HCT116 (cell line): ENCODE measurements at regions not wholly inside any gene's neighbourhood (a gene's known extent, or its start where the extent isn't known, plus 50 kb on each side); places are given as distances from the start of the nearest gene placed in this dataset.

Experiments
- ATAC-seq: fragments of 200-7000 bp; cut with Tn5 transposase; 2 replicates; pipeline ENCODE4 v1.9.1; 2020; ENCODE audit warnings: mild to moderate bottlenecking, moderate library complexity
- BruUV-seq: library from RNA; stranded (reverse); fragments of 400-500 nt; replicated peaks from 2 replicates; lab custom pipeline; 2021; lab: Mats Ljungman, UMichigan
- CTCF ChIA-PET: fragments of 300-600 bp; sonication (Branson Sonifier 250); formaldehyde crosslinking; loops from one replicate; lab custom pipeline; 2021; ENCODE audit warnings: antibody characterized with exemption; lab: Charles Lee
- POLR2A ChIA-PET: fragments of 300-600, 350-600 bp; sonication (Branson Sonifier 250); formaldehyde crosslinking; loops from one replicate; lab custom pipeline; 2021; ENCODE audit warnings: antibody characterized with exemption; lab: Charles Lee
- RAD21 ChIA-PET, 2 experiments: fragments of 300-600 bp; sonication (Branson Sonifier 250); formaldehyde crosslinking; loops; one replicate each; lab custom pipeline; 2023; ENCODE audit warnings: low total read pairs in 2 of 2; ENCODE audit not compliant: uncharacterized antibody in 2 of 2, unreplicated experiment in 2 of 2, low non-redundant PET in 1 of 2; lab: Charles Lee
- DNase-seq: peaks from one replicate; pipeline ENCODE4 v3.0.0-alpha.2; 2010; ENCODE audit warnings: low read depth, low spot score
- H2AFZ ChIP-seq: fragments of 200-600 bp; shearing (Covaris generic), sonication (generic); 2 replicates; pipeline ENCODE4 v1.6.1; 2017; ENCODE audit warnings: low read depth, mixed run types, mixed read lengths, antibody characterized with exemption, low read length; ENCODE audit not compliant: poor library complexity, severe bottlenecking
- H3K27ac ChIP-seq: 2 replicates; pipeline ENCODE4 v1.5.1; 2012; ENCODE audit warnings: low read depth, low read length
- H3K27me3 ChIP-seq: fragments of 200-600 bp; sonication (generic); 2 replicates; pipeline ENCODE4 v1.6.1; 2016; ENCODE audit warnings: mixed run types, low read length, mixed read lengths; ENCODE audit not compliant: insufficient read depth
- H3K36me3 ChIP-seq, 2 experiments: fragments of 200-500 bp in 1 of 2; fragments of 200-600 bp in 1 of 2; sonication (Bioruptor generic) in 1 of 2; sonication (generic) in 1 of 2; 2 replicates each; pipeline versions ENCODE4 v1.5.1 to v1.6.1; 2014 to 2016; ENCODE audit warnings: low read length in 2 of 2, inconsistent platforms in 1 of 2, mixed read lengths in 1 of 2, mixed run types in 1 of 2; ENCODE audit not compliant: insufficient read depth in 2 of 2, control insufficient read depth in 1 of 2
- H3K4me1 ChIP-seq, 2 experiments: fragments of 200-600 bp in 1 of 2; sonication (generic) in 1 of 2; 2 replicates each; pipeline versions ENCODE4 v1.5.1 to v1.6.1; 2012 to 2017; ENCODE audit warnings: low read length in 2 of 2, inconsistent platforms in 1 of 2, mild to moderate bottlenecking in 1 of 2, mixed read lengths in 1 of 2, mixed run types in 1 of 2, moderate library complexity in 1 of 2; ENCODE audit not compliant: insufficient read depth in 2 of 2, control insufficient read depth in 1 of 2
- H3K4me2 ChIP-seq: fragments of 200-600 bp; sonication (generic); 2 replicates; pipeline ENCODE4 v1.6.1; 2017; ENCODE audit warnings: mixed run types, low read length, mixed read lengths
- H3K4me3 ChIP-seq, 2 experiments: fragments of 200-600 bp in 1 of 2; sonication (generic) in 1 of 2; replicated peaks in 1 of 2; 2 replicates each; pipeline ENCODE4 v1.5.1; 2011 to 2016; ENCODE audit warnings: low read length in 2 of 2, control low read depth in 1 of 2, low read depth in 1 of 2, mild to moderate bottlenecking in 1 of 2, mixed read lengths in 1 of 2, mixed run types in 1 of 2
- H3K79me2 ChIP-seq: fragments of 200-600 bp; sonication (generic); 2 replicates; pipeline ENCODE4 v1.6.1; 2017; ENCODE audit warnings: mild to moderate bottlenecking, mixed run types, low read length, moderate library complexity, mixed read lengths; ENCODE audit not compliant: insufficient read depth
- H3K9ac ChIP-seq: fragments of 200-600 bp; sonication (generic); 2 replicates; pipeline ENCODE4 v1.6.1; 2016; ENCODE audit warnings: low read length, mixed read lengths
- H3K9me2 ChIP-seq: fragments of 200-600 bp; sonication (generic), shearing (Covaris generic); 2 replicates; pipeline ENCODE4 v1.6.1; 2017; ENCODE audit warnings: mixed run types, mild to moderate bottlenecking, moderate library complexity; ENCODE audit not compliant: insufficient read depth
- H3K9me3 ChIP-seq, 2 experiments: fragments of 200-500 bp in 1 of 2; fragments of 200-600 bp in 1 of 2; sonication (Bioruptor generic) in 1 of 2; sonication (generic) in 1 of 2; 2 replicates each; pipeline ENCODE4 v1.6.1; 2014 to 2017; ENCODE audit warnings: low read length in 2 of 2, mixed read lengths in 2 of 2, inconsistent platforms in 1 of 2, low read depth in 1 of 2, mild to moderate bottlenecking in 1 of 2, mixed run types in 1 of 2, moderate library complexity in 1 of 2; ENCODE audit not compliant: control insufficient read depth in 1 of 2, insufficient read depth in 1 of 2
- H4K20me1 ChIP-seq: fragments of 200-600 bp; sonication (generic), shearing (Covaris generic); 2 replicates; pipeline ENCODE4 v1.6.1; 2017; ENCODE audit warnings: mixed run types, mild to moderate bottlenecking, moderate library complexity; ENCODE audit not compliant: insufficient read depth
- CBX3 ChIP-seq: IDR thresholded peaks from 2 replicates; pipeline ENCODE4 v1.6.1; 2012; ENCODE audit warnings: low read depth
- EZH2phosphoT487 ChIP-seq: fragments of 200-600 bp; IDR thresholded peaks from 2 replicates; pipeline ENCODE4 v1.6.1; 2018; ENCODE audit warnings: antibody characterized with exemption, borderline replicate concordance
- POLR2AphosphoS5 ChIP-seq: IDR thresholded peaks from 2 replicates; pipeline ENCODE4 v1.6.1; 2011; ENCODE audit warnings: mild to moderate bottlenecking, low read depth, low read length, moderate library complexity
- SP1 ChIP-seq: IDR thresholded peaks from 2 replicates; pipeline ENCODE4 v1.6.1; 2012; ENCODE audit warnings: low read depth
- SRF ChIP-seq: IDR thresholded peaks from 2 replicates; pipeline ENCODE4 v1.6.1; 2012; ENCODE audit warnings: low read depth
- TCF7L2 ChIP-seq: IDR thresholded peaks from 2 replicates; pipeline ENCODE4 v1.7.0; 2011; ENCODE audit warnings: borderline replicate concordance, inconsistent platforms; ENCODE audit not compliant: insufficient read depth, insufficient read length; ENCODE audit errors: extremely low read depth
- YY1 ChIP-seq: IDR thresholded peaks from 2 replicates; pipeline ENCODE4 v1.6.1; 2011; ENCODE audit warnings: low read length, low read depth, moderate library complexity, mild to moderate bottlenecking; ENCODE audit not compliant: insufficient replicate concordance; ENCODE audit errors: extremely low read depth
- intact Hi-C: fragments of 100-400 bp; cut with micrococcal nuclease; formaldehyde crosslinking; loops from 2 replicates; pipeline ENCODE4 v1.10.0; 2022
- TF ChIP-seq, protein P1 (sequence below): IDR thresholded peaks from 2 replicates; pipeline ENCODE4 v1.6.1; 2011; ENCODE audit warnings: mild to moderate bottlenecking, low read length, moderate library complexity; ENCODE audit not compliant: insufficient replicate concordance; ENCODE audit errors: extremely low read depth
- TF ChIP-seq, protein P2 (sequence below): IDR thresholded peaks from 2 replicates; pipeline ENCODE4 v1.6.1; 2012

DNA sequence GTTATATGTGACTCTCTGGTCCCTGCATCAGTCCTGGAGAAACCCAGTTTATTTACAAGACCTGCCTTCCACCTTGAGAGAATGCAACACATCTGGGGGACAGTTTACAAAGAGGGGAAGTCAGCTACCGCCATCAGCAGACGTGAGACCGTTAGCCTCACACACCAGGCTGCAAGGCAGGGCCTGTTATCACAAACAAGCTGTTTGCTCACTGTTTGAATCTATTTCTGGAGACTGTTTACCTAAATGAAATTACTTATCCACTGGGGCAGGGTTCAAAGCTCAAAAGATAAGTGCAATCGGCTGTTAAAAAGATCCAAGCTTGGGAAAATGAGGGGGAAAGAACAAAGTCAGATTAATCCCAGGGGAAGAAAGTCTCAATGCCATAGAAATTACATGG is 134.4 kb downstream of the ZNF281 start:
- RAD21 ChIA-PET: no interaction called here
- BruUV-seq: no TSS peak
- Histone ChIP-seq H3K4me3 (no peak overlapping the region), H3K9me3 (no peaks in the 10 kb centered on the region), H3K79me2 (no peaks in the 10 kb centered on the region), H3K4me2 (no peak overlapping the region), H3K9ac (no peak overlapping the region), H3K4me1 (no peaks in the 10 kb centered on the region), H3K27ac (no peak overlapping the region), H3K9me2 (no peaks in the 10 kb centered on the region), H3K27me3 (no peaks in the 10 kb centered on the region), H3K36me3 (no peaks in the 10 kb centered on the region), H2AFZ (no peak overlapping the region), H4K20me1 (no peaks in the 10 kb centered on the region)
- intact Hi-C loops: loop anchor here (10.0 kb wide), 1 partner anchor 731 kb away; no protein-coding TSS in a partner anchor
- DNase-seq: no peak
- POLR2A ChIA-PET: no interaction called here
- TF ChIP-seq SRF (no peak), EZH2phosphoT487 (no peak), YY1 (no peak), POLR2AphosphoS5 (no peak), SP1 (no peak), TCF7L2 (no peak), CBX3 (no peak)
- TF ChIP-seq, protein P1, sequence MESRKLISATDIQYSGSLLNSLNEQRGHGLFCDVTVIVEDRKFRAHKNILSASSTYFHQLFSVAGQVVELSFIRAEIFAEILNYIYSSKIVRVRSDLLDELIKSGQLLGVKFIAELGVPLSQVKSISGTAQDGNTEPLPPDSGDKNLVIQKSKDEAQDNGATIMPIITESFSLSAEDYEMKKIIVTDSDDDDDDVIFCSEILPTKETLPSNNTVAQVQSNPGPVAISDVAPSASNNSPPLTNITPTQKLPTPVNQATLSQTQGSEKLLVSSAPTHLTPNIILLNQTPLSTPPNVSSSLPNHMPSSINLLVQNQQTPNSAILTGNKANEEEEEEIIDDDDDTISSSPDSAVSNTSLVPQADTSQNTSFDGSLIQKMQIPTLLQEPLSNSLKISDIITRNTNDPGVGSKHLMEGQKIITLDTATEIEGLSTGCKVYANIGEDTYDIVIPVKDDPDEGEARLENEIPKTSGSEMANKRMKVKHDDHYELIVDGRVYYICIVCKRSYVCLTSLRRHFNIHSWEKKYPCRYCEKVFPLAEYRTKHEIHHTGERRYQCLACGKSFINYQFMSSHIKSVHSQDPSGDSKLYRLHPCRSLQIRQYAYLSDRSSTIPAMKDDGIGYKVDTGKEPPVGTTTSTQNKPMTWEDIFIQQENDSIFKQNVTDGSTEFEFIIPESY: no peak
- TF ChIP-seq, protein P2, sequence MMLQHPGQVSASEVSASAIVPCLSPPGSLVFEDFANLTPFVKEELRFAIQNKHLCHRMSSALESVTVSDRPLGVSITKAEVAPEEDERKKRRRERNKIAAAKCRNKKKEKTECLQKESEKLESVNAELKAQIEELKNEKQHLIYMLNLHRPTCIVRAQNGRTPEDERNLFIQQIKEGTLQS: no peak
- ATAC-seq: no peak
- CTCF ChIA-PET: interaction anchor here (1.5 to 2.0 kb wide), 3 partner anchors 32 to 591 kb away, joined by 4 to 10 read pairs (median 4); no protein-coding TSS in a partner anchor
